NB4 (cell line): ENCODE measurements at regions not wholly inside any gene's neighbourhood (a gene's known extent, or its start where the extent isn't known, plus 50 kb on each side); places are given as distances from the start of the nearest gene placed in this dataset.

Experiments
- DNase-seq: peaks from one replicate; pipeline ENCODE4 v3.0.0; 2010; ENCODE audit warnings: low read depth
- H3K4me3 ChIP-seq: one replicate; pipeline ENCODE4 v1.5.1; 2011; ENCODE audit warnings: mild to moderate bottlenecking, low read depth, low read length, moderate library complexity
- MYC ChIP-seq: IDR thresholded peaks from 2 replicates; pipeline ENCODE4 v1.6.1; 2011; ENCODE audit warnings: low read depth, low read length
- POLR2A ChIP-seq: IDR thresholded peaks from 2 replicates; pipeline ENCODE4 v1.6.1; 2011; ENCODE audit warnings: mild to moderate bottlenecking; ENCODE audit not compliant: insufficient read length; ENCODE audit errors: extremely low read depth
- TF ChIP-seq, protein P1 (sequence below): IDR thresholded peaks from 2 replicates; pipeline ENCODE4 v1.6.1; 2011; ENCODE audit warnings: low read depth, low read length
- TF ChIP-seq, protein P2 (sequence below): IDR thresholded peaks from one replicate; pipeline ENCODE4 v1.5.1; 2012; ENCODE audit warnings: low read depth, low read length

DNA sequence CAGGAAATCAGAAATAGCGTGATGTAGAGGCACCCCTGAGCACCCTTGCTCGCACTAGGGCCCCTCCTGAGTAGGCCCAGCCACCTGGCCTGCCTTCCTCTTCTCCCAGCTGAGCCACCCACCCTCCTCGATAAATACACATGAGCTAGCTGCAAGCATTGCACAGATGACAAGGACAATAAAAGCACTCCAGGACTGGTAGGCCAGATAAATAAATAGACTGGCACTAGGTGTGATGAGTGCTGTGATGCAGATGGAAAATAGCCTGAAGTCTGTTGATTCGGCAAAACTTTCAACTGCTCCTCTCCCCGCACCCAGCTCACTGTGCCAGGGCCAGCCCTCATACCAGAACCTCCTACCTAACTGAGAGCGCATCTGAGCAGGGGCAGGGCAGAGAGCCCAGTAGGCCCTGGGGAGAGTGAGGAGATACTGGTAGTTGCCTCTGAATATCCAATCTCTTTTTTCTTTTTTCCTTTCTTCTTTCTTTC lies 54.5 kb upstream of the GPI start:
- no peak for DNase-seq
- H3K4me3 ChIP-seq = no peak overlapping the region
- TF ChIP-seq, protein P1, sequence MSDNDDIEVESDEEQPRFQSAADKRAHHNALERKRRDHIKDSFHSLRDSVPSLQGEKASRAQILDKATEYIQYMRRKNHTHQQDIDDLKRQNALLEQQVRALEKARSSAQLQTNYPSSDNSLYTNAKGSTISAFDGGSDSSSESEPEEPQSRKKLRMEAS = no peak
- no peak for TF ChIP-seq MYC
- TF ChIP-seq, protein P2, sequence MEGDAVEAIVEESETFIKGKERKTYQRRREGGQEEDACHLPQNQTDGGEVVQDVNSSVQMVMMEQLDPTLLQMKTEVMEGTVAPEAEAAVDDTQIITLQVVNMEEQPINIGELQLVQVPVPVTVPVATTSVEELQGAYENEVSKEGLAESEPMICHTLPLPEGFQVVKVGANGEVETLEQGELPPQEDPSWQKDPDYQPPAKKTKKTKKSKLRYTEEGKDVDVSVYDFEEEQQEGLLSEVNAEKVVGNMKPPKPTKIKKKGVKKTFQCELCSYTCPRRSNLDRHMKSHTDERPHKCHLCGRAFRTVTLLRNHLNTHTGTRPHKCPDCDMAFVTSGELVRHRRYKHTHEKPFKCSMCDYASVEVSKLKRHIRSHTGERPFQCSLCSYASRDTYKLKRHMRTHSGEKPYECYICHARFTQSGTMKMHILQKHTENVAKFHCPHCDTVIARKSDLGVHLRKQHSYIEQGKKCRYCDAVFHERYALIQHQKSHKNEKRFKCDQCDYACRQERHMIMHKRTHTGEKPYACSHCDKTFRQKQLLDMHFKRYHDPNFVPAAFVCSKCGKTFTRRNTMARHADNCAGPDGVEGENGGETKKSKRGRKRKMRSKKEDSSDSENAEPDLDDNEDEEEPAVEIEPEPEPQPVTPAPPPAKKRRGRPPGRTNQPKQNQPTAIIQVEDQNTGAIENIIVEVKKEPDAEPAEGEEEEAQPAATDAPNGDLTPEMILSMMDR = no peak
- TF ChIP-seq POLR2A = no peak

DNA sequence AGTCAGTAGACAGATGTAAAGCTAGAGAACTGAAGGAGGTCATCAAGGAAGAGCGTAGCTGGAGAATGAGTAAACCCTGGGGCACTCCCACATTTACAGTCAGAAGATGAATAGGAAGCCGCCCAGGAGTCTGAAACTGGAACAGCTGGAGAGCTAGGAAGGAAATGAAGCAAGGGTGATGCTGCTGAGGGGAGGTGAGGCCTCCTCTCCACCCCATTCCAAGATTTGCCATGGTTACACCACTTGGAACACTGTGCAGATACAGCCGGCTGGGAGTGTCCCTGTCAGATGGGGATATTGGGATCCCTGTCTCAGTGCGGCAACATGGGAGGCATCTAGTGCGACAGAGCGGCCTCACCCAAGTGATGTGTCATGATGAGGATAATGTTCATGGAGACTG lies 51.8 kb upstream of the GPI start:
- TF ChIP-seq MYC (no peak), POLR2A (no peak)
- TF ChIP-seq, protein P1 = no peak
- TF ChIP-seq, protein P2 = no peak
- no peak for DNase-seq
- H3K4me3 ChIP-seq = no peak overlapping the region

DNA sequence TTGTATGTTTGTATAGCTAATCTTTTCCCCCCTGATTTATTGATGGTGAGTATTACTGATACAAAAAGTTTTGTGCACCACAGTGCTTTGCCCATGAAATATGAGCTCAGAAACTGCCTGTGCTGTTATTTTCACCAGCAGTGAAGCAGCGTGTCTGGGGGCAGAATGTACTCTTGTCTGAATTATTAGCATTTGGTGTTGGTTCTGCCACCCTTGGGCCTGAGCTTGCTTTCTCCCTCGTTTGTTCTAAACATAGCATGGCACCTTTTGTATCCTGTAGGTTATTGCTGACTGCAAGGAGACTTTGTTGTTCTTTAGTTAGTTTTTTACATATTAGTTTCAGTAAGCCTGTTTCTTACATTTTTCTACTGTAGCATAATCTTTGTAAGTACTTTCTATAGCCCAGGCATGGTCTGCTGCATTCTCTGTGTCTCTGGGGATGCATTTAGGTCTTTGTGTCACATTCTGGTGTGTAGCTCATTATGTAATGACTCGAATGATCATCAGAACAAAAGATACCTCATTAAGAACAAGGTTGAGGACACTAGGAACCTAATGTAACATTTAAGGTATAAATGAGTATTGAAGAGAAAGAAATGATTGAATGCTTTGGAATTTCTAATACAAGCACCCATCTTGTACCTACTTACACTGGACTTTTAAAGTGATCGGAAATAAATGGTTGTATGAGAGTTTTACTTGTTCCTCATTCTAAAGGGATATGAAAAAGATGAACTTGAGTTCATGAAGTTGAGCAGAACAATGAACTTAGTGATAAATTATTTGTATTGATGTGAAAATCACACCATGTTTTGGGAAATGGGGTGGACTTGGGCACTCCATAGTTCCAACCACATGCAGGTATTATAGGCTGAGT lies 50.3 kb upstream of the GPI start:
- no peak overlapping the region for H3K4me3 ChIP-seq
- DNase-seq = no peak
- TF ChIP-seq, protein P1 = no peak
- no peak for TF ChIP-seq POLR2A
- TF ChIP-seq, protein P2 = no peak
- TF ChIP-seq MYC = no peak
